Muscle of back (tissue), 3 donors: ENCODE measurements at regions not wholly inside any gene's neighbourhood (a gene's known extent, or its start where the extent isn't known, plus 50 kb on each side); places are given as distances from the start of the nearest gene placed in this dataset.
"Not testable (repeated sequence)": the region's sequence is repeated elsewhere in the genome, so short reads cannot be mapped to it uniquely, and the experiment has no call there.

ENCODE experiments used
- DNase-seq, 3 donors: peaks; one replicate each; pipeline versions ENCODE4 v3.0.0 to v3.0.0-alpha.2; 2013

- DNase-seq: no peak
These were observed 328.8 kb upstream of the PIK3R1 start for GRCh38 chr5:67886761-67887160.

- DNase-seq: no peak
These were observed 334.7 kb upstream of the PIK3R1 start for GRCh38 chr5:67880876-67881275.

GRCh38 chr5:67880511-67880805, 335.1 kb upstream of the PIK3R1 start:
- no peak for DNase-seq

GRCh38 chr5:67879620-67880510, 335.7 kb upstream of the PIK3R1 start:
- DNase-seq: no peak

GRCh38 chr5:67878933-67879332, 336.6 kb upstream of the PIK3R1 start:
- peak in 1 of 3 donors; percentile 48 for DNase-seq

- peak in 1 of 3 donors; percentile 51 for DNase-seq
These were observed 339.2 kb upstream of the PIK3R1 start for GRCh38 chr5:67876371-67876770.

- DNase-seq: peak in 1 of 3 donors; percentile 62
These were observed 340.0 kb upstream of the PIK3R1 start for GRCh38 chr5:67875601-67876000.

- DNase-seq: no peak
These were observed 341.6 kb upstream of the PIK3R1 start for GRCh38 chr5:67873935-67874334.

GRCh38 chr5:67870662-67871061, 344.9 kb upstream of the PIK3R1 start:
- no peak for DNase-seq

GRCh38 chr5:67864335-67864734, 351.2 kb upstream of the PIK3R1 start:
- DNase-seq: not testable (repeated sequence)

- no peak for DNase-seq
These were observed 357.0 kb upstream of the PIK3R1 start for GRCh38 chr5:67858471-67859031.

- no peak for DNase-seq
These were observed 358.1 kb upstream of the PIK3R1 start for GRCh38 chr5:67857502-67857901.

- no peak for DNase-seq
These were observed 360.0 kb upstream of the PIK3R1 start for GRCh38 chr5:67855523-67855922.

- DNase-seq: not testable (repeated sequence)
These were observed 364.6 kb upstream of the PIK3R1 start for GRCh38 chr5:67850906-67851305.

GRCh38 chr5:67844924-67845323, 370.6 kb upstream of the PIK3R1 start:
- DNase-seq: peak in 1 of 3 donors; percentile 32

- DNase-seq: no peak
These were observed 372.8 kb upstream of the PIK3R1 start for GRCh38 chr5:67842806-67843205.

GRCh38 chr5:67837225-67837624, 378.3 kb upstream of the PIK3R1 start:
- not testable (repeated sequence) for DNase-seq

- not testable (repeated sequence) for DNase-seq
These were observed 379.1 kb upstream of the PIK3R1 start for GRCh38 chr5:67836496-67836895.

- DNase-seq: no peak
These were observed 384.5 kb upstream of the PIK3R1 start for GRCh38 chr5:67831048-67831447.

GRCh38 chr5:67827541-67827940, 388.0 kb upstream of the PIK3R1 start:
- DNase-seq: peak in 2 of 3 donors; percentile 25 to 65

- no peak for DNase-seq
These were observed 390.7 kb upstream of the PIK3R1 start for GRCh38 chr5:67824852-67825251.

- no peak for DNase-seq
These were observed 397.9 kb upstream of the PIK3R1 start for GRCh38 chr5:67817652-67818051.

GRCh38 chr5:67816456-67816855, 399.1 kb upstream of the PIK3R1 start:
- no peak for DNase-seq
